GM12878 (cell line): ENCODE measurements at regions not wholly inside any gene's neighbourhood (a gene's known extent, or its start where the extent isn't known, plus 50 kb on each side); places are given as distances from the start of the nearest gene placed in this dataset.

Source experiments
- ATAC-seq: fragments of 200-7000 bp; cut with Tn5 transposase; 3 replicates; pipeline ENCODE4 v1.9.1; 2020; ENCODE audit warnings: mild to moderate bottlenecking, moderate library complexity
- BruUV-seq: library from RNA; stranded (reverse); fragments of 400-500 nt; replicated peaks from 2 replicates; lab custom pipeline; 2021; lab: Mats Ljungman, UMichigan
- CTCF ChIA-PET: fragments of 300-600 bp; sonication (Branson Sonifier 250); formaldehyde crosslinking; extraction: SDS; loops from one replicate; lab custom pipeline; 2021; ENCODE audit warnings: inconsistent platforms; lab: Yijun Ruan, JAX
- POLR2A ChIA-PET: fragments of 350-600 bp; formaldehyde crosslinking; extraction: SDS; loops from one replicate; lab custom pipeline; 2021; ENCODE audit warnings: inconsistent platforms; lab: Charles Lee
- RAD21 ChIA-PET: fragments of 300-600 bp; sonication (Branson Sonifier 250); formaldehyde crosslinking; loops from one replicate; lab custom pipeline; 2023; ENCODE audit warnings: antibody characterized with exemption; ENCODE audit not compliant: unreplicated experiment; lab: Charles Lee
- SMC1A ChIA-PET: fragments of 300-600 bp; sonication (Branson Sonifier 250); formaldehyde crosslinking; loops from one replicate; lab custom pipeline; 2023; ENCODE audit not compliant: unreplicated experiment, uncharacterized antibody; lab: Charles Lee
- DNase-seq: peaks from one replicate; pipeline ENCODE4 v3.0.0-alpha.2; 2011; ENCODE audit warnings: low read depth, low spot score
- FAIRE-seq: peaks from 3 replicates; lab custom pipeline; 2011; peaks lifted over from hg19 to GRCh38; lab: Jason Lieb, UNC
- H2AFZ ChIP-seq: 2 replicates; pipeline ENCODE4 v1.6.0; 2011; ENCODE audit warnings: low read depth, low read length, control low read depth; ENCODE audit not compliant: control insufficient read depth
- H3K27ac ChIP-seq: 2 replicates; pipeline ENCODE4 v1.5.1; 2011; ENCODE audit warnings: control low read depth; ENCODE audit not compliant: control insufficient read depth, insufficient read depth
- H3K27me3 ChIP-seq, 2 experiments: replicated peaks in 1 of 2; 2 replicates each; pipeline versions ENCODE4 v1.6.0 to v1.6.1; 2011; ENCODE audit warnings: low read length in 1 of 2; ENCODE audit not compliant: control insufficient read depth in 2 of 2, insufficient read depth in 2 of 2
- H3K36me3 ChIP-seq, 2 experiments: 2 replicates each; pipeline ENCODE4 v1.5.1; 2011; ENCODE audit warnings: low read length in 1 of 2; ENCODE audit not compliant: control insufficient read depth in 2 of 2, insufficient read depth in 2 of 2
- H3K4me1 ChIP-seq: 2 replicates; pipeline ENCODE4 v1.6.1; 2011; ENCODE audit warnings: mild to moderate bottlenecking, low read length, moderate library complexity, mixed read lengths; ENCODE audit not compliant: control insufficient read depth, insufficient read depth
- H3K4me2 ChIP-seq: 2 replicates; pipeline ENCODE4 v1.6.0; 2011; ENCODE audit warnings: control low read depth; ENCODE audit not compliant: control insufficient read depth, insufficient read depth
- H3K4me3 ChIP-seq: fragments of 200-600 bp; sonication (generic); 2 replicates; pipeline ENCODE4 v1.5.1; 2016
- H3K79me2 ChIP-seq: 2 replicates; pipeline ENCODE4 v1.6.0; 2011; ENCODE audit warnings: low read length; ENCODE audit not compliant: control insufficient read depth, insufficient read depth
- H3K9ac ChIP-seq: 2 replicates; pipeline ENCODE4 v1.8.0; 2011; ENCODE audit warnings: low read length, control low read depth, mixed read lengths; ENCODE audit not compliant: control insufficient read depth, insufficient read depth
- H3K9me3 ChIP-seq: replicated peaks from 3 replicates; pipeline ENCODE4 v1.5.1; 2011; ENCODE audit warnings: mild to moderate bottlenecking, low read length; ENCODE audit not compliant: control insufficient read depth, insufficient read depth
- H4K20me1 ChIP-seq: 2 replicates; pipeline ENCODE4 v1.6.0; 2011; ENCODE audit not compliant: control insufficient read depth, insufficient read depth
- CBFB ChIP-seq: IDR thresholded peaks from 2 replicates; pipeline ENCODE4 v1.6.1; 2016; ENCODE audit warnings: antibody characterized with exemption, low read depth
- FOXK2 ChIP-seq: fragments of 450-650 bp; IDR thresholded peaks from 2 replicates; pipeline ENCODE4 v1.6.1; 2017; ENCODE audit warnings: mild to moderate bottlenecking, moderate library complexity
- HDAC2 ChIP-seq: fragments of 200-600 bp; sonication (generic); IDR thresholded peaks from 2 replicates; pipeline ENCODE4 v1.6.1; 2017
- MLLT1 ChIP-seq: fragments of 450-650 bp; IDR thresholded peaks from 2 replicates; pipeline ENCODE4 v1.6.1; 2016; ENCODE audit warnings: mild to moderate bottlenecking
- MYB ChIP-seq: fragments of 150-350 bp; IDR thresholded peaks from 2 replicates; pipeline ENCODE4 v1.6.1; 2014; ENCODE audit warnings: mild to moderate bottlenecking, low read depth, low read length, borderline replicate concordance
- POLR2AphosphoS5 ChIP-seq: IDR thresholded peaks from 2 replicates; pipeline ENCODE4 v1.6.1; 2011; ENCODE audit warnings: mild to moderate bottlenecking, low read length, inconsistent platforms
- RCOR1 ChIP-seq: conservative IDR thresholded peaks from 2 replicates; pipeline ENCODE4 v1.6.1; 2012; ENCODE audit warnings: low read depth, low read length, improper control_type of control experiment
- SIX5 ChIP-seq: IDR thresholded peaks from 2 replicates; pipeline ENCODE4 v1.6.1; 2011; ENCODE audit warnings: mild to moderate bottlenecking, low read depth, low read length, moderate library complexity; ENCODE audit not compliant: severe bottlenecking
- SMARCA5 ChIP-seq: fragments of 450-650 bp; IDR thresholded peaks from 2 replicates; pipeline ENCODE4 v1.6.1; 2017; ENCODE audit warnings: mild to moderate bottlenecking
- SRF ChIP-seq, 2 experiments: IDR thresholded peaks; 2 replicates each; pipeline ENCODE4 v1.6.1; 2011; ENCODE audit warnings: low read depth in 2 of 2, low read length in 2 of 2, mild to moderate bottlenecking in 1 of 2, moderate library complexity in 1 of 2
- WGBS: methylation state at CpG from one replicate; pipeline ENCODE4 v1.1.6; 2016; ENCODE audit warnings: low lambda C conversion rate; ENCODE audit not compliant: insufficient replicate concordance, insufficient coverage; ENCODE audit errors: missing lambda C conversion rate; 5-methylcytosine and 5-hydroxymethylcytosine counted together
- in situ Hi-C: fragments of 300-500 bp; cut with MboI; formaldehyde crosslinking; loops from 9 replicates; pipeline ENCODE4 v1.14.3; 2018; ENCODE audit warnings: mixed read lengths
- intact Hi-C: fragments of 100-400 bp; cut with micrococcal nuclease; formaldehyde crosslinking; loops from one replicate; pipeline ENCODE4 v1.14.2; 2022; ENCODE audit not compliant: unreplicated experiment
- TF ChIP-seq, protein P1 (sequence below): IDR thresholded peaks from 2 replicates; pipeline ENCODE4 v1.6.1; 2012; ENCODE audit warnings: improper control_type of control experiment, low read depth, low read length; ENCODE audit not compliant: insufficient replicate concordance
- TF ChIP-seq, protein P2 (sequence below): fragments of 450-650 bp; IDR thresholded peaks from 2 replicates; pipeline ENCODE4 v1.6.1; 2017; ENCODE audit warnings: borderline replicate concordance

DNA sequence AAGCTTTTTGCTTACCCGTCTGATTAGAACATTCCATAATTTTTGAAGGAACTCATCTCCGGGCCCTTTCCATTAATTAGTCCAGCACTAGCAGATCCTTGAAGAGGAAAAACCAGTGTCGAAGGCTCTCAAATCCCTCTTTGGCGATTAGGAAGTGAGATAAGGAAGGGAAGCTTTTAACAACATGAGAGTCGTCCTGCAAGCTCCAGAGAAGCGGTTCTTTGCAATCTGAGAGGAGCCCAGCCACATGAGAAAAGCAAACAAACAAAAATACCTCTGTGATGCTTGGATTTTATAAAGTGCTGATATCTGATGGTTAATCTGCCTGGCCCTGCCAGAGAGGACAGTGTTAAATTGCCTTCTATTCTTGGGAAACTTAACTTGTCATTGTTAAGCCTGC lies 339.8 kb upstream of the SALL1 start:
- Histone ChIP-seq H3K9me3 (no peaks in the 10 kb centered on the region; the same call in 2 of the 3 replicates), H3K36me3 (no peaks in the 10 kb centered on the region), H2AFZ (no peak overlapping the region), H3K4me2 (no peak overlapping the region), H3K4me3 (no peak overlapping the region), H3K27me3 (no peaks in the 10 kb centered on the region), H3K79me2 (no peaks in the 10 kb centered on the region), H3K27ac (no peak overlapping the region), H3K9ac (no peak overlapping the region), H4K20me1 (no peaks in the 10 kb centered on the region), H3K4me1 (no peaks in the 10 kb centered on the region)
- 0% methylated on average over 6 of the region's 6 CpGs for WGBS
- FAIRE-seq (no peak), DNase-seq (no peak), ATAC-seq (no peak)
- TF ChIP-seq CBFB (no peak), MLLT1 (no peak), SMARCA5 (no peak), HDAC2 (no peak), SIX5 (no peak), FOXK2 (no peak), SRF (IDR thresholded peaks at IDR 0.05; ENCODE audit: low read depth in 2 of 2, low read length in 2 of 2) (no peak)
- intact Hi-C loops: no loop called here
- no TSS peak for BruUV-seq
- in situ Hi-C loops: no loop called here
- ChIA-PET POLR2A (no interaction called here), RAD21 (no interaction called here), SMC1A (no interaction called here), CTCF (no interaction called here)

- no peaks in the 10 kb centered on the region; the same call in 2 of the 3 replicates for H3K9me3 ChIP-seq
- no peak overlapping the region for H3K27ac ChIP-seq
- H3K4me1 ChIP-seq: no peaks in the 10 kb centered on the region
- H3K9ac ChIP-seq: no peak overlapping the region
- intact Hi-C loops: no loop called here
- no peak overlapping the region for H3K4me2 ChIP-seq
- in situ Hi-C loops: no loop called here
- 28% methylated on average over 2 of the region's 2 CpGs for WGBS
- no peak for ATAC-seq
- no peak overlapping the region for H3K4me3 ChIP-seq
- no peaks in the 10 kb centered on the region for H3K27me3 ChIP-seq
- no peaks in the 10 kb centered on the region for H4K20me1 ChIP-seq
- no peak for FAIRE-seq
- SMC1A ChIA-PET: no interaction called here
- no peak overlapping the region for H2AFZ ChIP-seq
- no peak for DNase-seq
- CTCF ChIA-PET: no interaction called here
- POLR2A ChIA-PET: no interaction called here
- BruUV-seq: no TSS peak
- no peaks in the 10 kb centered on the region for H3K36me3 ChIP-seq
- no peaks in the 10 kb centered on the region for H3K79me2 ChIP-seq
- RAD21 ChIA-PET: no interaction called here
- TF ChIP-seq, protein P1, sequence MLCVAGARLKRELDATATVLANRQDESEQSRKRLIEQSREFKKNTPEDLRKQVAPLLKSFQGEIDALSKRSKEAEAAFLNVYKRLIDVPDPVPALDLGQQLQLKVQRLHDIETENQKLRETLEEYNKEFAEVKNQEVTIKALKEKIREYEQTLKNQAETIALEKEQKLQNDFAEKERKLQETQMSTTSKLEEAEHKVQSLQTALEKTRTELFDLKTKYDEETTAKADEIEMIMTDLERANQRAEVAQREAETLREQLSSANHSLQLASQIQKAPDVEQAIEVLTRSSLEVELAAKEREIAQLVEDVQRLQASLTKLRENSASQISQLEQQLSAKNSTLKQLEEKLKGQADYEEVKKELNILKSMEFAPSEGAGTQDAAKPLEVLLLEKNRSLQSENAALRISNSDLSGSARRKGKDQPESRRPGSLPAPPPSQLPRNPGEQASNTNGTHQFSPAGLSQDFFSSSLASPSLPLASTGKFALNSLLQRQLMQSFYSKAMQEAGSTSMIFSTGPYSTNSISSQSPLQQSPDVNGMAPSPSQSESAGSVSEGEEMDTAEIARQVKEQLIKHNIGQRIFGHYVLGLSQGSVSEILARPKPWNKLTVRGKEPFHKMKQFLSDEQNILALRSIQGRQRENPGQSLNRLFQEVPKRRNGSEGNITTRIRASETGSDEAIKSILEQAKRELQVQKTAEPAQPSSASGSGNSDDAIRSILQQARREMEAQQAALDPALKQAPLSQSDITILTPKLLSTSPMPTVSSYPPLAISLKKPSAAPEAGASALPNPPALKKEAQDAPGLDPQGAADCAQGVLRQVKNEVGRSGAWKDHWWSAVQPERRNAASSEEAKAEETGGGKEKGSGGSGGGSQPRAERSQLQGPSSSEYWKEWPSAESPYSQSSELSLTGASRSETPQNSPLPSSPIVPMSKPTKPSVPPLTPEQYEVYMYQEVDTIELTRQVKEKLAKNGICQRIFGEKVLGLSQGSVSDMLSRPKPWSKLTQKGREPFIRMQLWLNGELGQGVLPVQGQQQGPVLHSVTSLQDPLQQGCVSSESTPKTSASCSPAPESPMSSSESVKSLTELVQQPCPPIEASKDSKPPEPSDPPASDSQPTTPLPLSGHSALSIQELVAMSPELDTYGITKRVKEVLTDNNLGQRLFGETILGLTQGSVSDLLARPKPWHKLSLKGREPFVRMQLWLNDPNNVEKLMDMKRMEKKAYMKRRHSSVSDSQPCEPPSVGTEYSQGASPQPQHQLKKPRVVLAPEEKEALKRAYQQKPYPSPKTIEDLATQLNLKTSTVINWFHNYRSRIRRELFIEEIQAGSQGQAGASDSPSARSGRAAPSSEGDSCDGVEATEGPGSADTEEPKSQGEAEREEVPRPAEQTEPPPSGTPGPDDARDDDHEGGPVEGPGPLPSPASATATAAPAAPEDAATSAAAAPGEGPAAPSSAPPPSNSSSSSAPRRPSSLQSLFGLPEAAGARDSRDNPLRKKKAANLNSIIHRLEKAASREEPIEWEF: no peak
- TF ChIP-seq, protein P2, sequence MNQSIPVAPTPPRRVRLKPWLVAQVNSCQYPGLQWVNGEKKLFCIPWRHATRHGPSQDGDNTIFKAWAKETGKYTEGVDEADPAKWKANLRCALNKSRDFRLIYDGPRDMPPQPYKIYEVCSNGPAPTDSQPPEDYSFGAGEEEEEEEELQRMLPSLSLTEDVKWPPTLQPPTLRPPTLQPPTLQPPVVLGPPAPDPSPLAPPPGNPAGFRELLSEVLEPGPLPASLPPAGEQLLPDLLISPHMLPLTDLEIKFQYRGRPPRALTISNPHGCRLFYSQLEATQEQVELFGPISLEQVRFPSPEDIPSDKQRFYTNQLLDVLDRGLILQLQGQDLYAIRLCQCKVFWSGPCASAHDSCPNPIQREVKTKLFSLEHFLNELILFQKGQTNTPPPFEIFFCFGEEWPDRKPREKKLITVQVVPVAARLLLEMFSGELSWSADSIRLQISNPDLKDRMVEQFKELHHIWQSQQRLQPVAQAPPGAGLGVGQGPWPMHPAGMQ: no peak
- TF ChIP-seq MYB (no peak), RCOR1 (no peak), POLR2AphosphoS5 (no peak)
These were observed 336.8 kb upstream of the SALL1 start for GRCh38 chr16:51487880-51488279.
